ENCODE measurements at regions not wholly inside any gene's neighbourhood (a gene's known extent, or its start where the extent isn't known, plus 50 kb on each side); places are given as distances from the start of the nearest gene placed in this dataset.
"Not testable (repeated sequence)": the region's sequence is repeated elsewhere in the genome, so short reads cannot be mapped to it uniquely, and the experiment has no call there.

GRCh38 chr13:22789916-22790315, 390.9 kb upstream of the SGCG start:
- no peak for FAIRE-seq

DNA sequence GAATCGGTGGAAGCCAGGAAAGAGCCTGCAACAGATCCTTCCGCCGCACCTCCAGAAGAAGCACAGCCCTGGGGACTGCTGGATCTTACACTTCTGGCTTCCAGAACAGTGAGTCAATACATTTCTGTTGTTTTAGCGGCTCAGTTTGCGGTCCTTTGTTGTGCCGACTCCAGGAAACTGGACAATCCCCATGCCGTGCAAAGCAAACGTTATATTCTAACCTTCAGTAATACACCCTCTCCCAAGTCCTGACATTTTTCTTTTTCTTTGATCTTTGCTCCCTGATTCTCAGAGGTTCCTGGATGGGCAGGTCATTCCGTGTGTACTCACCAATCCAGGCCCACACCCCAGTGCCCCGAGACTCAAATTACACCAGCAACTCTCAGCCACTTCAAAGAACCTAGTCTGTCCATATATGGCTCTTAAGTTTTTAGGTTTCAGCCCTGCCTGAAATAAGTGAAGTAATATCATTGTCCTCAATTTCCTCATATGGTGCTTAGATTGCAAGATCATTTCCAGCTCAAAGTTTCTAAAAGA, 387.1 kb upstream of the SGCG start:
- no peak for FAIRE-seq

DNA sequence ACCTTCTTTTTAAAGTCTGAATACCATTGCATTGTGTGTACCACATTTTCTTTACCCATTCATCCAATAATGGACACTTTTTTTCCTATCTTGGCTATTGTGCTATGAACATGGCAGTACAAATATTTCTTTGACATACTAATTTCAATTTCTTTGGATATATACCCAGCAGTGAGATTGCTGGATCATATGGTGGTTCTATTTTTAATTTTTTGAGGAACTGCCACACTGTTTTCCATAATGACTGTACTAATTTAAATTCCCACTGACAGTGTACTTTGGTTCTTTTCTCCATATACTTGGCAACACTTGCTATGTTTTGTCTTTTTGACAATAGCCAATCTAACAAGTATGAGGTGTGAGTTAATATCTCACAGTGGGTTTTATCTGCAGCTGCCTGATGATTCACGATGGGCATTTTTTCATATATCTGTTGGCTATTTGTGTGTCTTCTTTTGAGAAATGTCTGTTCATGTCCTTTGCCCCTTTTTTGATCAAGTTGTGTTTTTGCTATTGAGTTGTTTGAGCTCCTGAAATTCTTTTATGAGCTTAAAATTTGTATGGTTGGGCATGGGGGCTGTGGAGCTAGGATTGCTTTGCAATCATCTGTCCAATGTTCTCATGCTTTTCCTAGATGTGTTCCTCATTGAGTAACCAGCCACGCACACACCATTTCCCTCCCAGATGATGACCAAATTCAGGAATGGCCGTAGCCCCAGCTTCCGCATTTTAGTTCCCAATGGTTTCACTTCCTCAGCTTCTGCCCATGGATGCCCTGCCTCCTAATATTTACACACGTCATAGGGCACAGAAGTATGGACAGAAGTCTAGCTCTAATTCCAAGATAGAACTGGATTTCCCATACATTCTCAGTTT, 380.0 kb upstream of the SGCG start:
- no peak for FAIRE-seq

DNA sequence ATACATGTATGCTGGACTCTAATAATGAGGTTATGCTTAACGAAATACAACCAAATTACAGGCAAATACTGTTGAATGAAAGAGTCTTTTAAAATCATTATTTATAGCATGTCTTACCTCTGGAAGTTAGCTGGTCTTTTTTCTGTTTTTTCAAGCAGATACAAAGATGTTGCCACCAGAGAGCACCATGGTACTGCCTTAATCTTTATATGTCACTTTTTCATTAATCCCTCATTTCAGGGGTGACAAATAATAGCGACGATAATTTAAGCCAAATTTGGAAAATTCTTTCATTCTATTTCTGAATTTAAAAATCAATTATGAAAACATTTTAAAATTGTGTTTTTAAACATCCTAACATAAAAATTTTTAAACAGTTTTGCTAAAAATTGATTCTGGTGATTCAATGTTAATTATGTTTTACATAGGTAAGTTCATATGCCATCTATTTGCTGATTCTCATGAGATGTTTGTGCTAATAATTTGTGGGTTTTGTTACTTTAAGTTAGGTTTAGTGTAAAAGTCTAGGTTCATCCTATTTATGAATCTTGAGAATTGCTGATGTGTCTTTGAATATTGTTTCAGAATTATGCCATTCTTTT, 379.3 kb upstream of the SGCG start:
- FAIRE-seq = no peak

DNA sequence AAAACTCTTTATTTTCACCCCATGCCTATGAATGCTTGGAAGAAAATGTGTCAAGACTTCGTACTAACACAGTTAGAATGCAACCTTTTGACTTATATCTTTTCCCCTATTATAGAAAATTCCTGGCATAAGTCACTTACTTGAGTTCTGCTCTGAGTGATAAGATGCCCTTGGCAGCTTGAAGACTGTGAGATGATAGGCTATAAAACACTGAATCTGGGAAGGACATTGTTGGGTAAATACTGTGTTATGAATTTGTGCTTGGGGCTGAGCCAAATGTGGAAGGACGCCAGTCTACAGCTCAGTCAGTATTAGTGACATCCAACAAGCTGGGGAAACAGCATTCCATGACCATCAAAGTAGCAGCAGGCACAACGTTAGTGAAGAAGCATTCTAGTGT, 368.0 kb upstream of the SGCG start:
- FAIRE-seq = no peak

DNA sequence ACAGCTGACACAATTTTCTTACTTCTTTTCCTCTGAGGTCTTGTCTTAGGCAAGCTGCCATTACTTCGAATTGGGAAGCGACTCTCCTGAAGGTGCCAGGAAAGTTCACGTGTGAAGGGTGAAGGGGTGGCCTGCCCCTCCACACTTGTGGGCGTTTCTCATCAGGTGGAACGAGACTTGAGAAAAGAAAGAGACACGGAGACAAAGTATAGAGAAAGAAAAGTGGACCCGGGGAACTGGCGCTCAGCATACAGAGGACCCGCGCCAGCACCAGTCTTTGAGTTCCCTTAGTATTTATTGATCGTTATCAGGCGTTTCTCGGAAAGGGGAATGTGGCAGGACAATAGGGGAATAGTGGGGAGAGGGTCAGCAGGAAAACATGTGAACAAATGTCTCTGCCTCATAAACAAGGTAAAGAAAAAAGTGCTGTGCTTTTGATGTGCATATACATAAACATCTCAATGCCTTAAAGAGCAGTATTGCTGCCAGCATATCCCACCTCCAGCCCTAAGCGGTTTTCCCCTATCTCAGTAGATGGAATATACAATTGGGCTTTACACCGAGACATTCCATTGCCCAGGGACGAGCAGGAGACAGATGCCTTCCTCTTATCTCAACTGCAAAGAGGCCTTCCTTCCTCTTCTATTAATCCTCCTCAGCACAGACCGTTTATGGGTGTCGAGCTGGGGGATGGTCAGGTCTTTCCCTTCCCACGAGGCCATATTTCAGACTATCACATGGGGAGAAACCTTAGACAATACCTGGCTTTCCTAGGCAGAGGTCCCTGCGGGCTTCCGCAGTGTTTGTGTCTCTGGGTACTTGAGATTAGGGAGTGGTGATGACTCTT, 367.0 kb upstream of the SGCG start:
- not testable (repeated sequence) for FAIRE-seq

- FAIRE-seq = not testable (repeated sequence)
These were observed 366.3 kb upstream of the SGCG start for GRCh38 chr13:22814433-22814832.

DNA sequence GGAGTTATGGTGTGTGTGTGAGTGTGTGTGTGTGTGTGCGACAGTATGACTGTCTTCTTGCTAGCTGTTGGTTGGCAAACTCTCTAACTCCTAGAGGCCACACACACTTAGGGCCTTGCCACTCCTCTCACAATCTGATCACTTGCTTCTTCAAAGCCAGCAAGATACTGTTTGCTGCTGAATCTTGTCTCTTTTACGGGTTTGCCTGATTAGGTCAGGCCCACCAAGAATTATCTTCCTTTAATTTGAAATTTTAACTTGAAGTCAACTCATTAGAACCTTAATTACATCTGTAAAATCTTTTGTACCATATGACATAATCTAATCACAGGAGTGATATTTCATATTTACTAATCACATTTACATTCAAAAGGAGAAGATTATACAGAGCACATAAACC, 359.2 kb upstream of the SGCG start:
- FAIRE-seq = no peak

DNA sequence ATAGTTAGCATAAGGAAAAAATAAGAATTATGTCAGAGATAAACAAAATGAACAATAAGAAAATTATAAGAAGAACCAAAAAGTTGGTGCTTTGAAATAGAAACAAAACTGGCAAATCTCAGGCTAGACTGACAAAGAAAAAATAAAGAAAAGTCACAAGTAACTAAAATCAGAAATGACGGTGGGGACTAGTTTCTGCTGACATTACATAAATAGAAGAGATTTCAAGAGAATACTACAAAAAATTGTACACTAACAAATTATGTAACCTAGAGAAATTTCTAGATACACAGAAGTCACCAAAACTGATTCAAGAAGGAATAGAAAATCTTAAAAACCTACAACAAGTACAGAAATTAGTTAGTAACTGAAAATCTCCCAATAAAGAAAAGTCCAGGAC, 355.6 kb upstream of the SGCG start:
- no peak for FAIRE-seq

DNA sequence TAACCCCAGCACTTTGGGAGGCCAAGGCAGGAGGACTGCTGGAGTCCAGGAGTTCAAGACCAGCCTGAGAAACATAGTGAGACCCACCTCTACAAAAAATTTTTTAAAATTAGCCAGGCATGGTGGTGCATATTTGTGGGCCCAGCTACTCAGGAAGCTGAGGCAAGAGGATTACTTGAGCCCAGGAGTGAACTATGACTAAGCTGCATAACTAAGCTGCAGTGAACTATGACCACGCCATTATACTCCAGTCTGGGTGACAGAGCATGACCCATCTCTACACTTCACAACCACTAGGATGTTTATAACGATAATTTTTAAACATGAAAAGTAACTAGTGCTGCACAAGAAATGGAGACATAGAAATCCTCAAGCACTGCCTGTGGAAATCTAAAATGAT, 352.7 kb upstream of the SGCG start:
- no peak for FAIRE-seq

GRCh38 chr13:22836475-22836874, 344.3 kb upstream of the SGCG start:
- no peak for FAIRE-seq

- no peak for FAIRE-seq
These were observed 342.7 kb upstream of the SGCG start for GRCh38 chr13:22837980-22838647.

GRCh38 chr13:22839603-22840530, 340.9 kb upstream of the SGCG start:
- no peak for FAIRE-seq

DNA sequence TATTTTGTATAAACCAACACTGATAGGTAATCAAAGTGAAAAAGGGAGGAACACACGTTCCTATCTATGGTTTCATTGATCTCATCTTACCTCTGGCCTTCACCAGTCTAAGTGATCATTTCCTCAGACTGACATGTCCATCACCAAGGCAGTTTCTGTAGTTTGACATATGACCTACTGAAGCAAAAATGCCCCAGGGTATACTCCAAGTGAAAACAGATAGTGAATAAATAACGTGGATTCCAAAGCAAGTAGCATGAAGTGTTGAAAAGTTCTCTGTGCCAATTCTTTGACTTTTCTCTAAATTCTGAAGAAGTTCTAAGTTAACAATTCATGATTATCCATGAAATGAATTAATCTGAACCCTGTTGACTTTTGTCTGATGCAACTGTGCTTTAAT, 334.2 kb upstream of the SGCG start:
- no peak for FAIRE-seq

DNA sequence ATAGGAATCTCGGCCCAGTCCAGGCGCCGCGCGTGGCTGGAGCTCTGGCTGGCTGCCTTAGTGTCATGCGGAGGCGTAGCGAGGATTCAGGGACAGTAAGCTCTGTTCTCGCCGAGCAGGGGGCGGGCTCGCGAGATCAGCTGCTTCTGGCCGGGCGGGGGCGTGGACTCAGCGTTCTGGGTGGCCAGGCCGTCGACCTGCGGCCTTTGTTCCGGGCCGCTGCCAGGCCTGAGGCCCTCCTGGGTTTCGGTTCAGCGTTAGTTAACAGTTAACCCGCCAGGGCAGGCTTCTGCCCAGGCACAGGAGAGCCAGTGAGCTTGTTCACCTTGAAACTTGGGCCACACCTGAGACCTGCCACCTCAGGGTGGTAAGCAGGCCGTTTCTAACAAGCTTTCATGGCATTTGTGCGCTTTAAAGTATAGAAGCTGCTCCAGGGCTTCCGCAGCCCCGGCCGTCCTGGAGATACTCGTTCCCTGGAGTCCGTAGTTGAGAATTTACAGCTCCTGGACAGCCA, 332.2 kb upstream of the SGCG start:
- no peak for FAIRE-seq

DNA sequence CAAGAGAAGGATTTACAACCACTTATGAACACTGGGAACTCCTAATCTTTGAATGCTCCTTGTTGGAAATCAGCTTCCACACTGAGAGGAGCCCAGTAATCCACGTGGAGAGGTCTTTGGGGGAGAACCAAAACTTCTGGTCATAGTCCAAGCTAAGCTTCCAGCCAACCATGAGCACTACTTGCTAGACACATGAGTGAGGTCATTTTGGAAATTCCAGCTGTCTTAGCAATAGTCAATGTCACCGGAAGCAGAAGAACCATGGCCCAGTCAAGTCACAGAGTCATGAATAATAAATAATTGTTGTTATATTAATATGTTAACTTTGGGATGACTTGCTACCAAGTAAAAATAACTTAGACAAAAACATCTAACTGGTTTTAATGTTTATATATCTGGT, 324.9 kb upstream of the SGCG start:
- no peak for FAIRE-seq

DNA sequence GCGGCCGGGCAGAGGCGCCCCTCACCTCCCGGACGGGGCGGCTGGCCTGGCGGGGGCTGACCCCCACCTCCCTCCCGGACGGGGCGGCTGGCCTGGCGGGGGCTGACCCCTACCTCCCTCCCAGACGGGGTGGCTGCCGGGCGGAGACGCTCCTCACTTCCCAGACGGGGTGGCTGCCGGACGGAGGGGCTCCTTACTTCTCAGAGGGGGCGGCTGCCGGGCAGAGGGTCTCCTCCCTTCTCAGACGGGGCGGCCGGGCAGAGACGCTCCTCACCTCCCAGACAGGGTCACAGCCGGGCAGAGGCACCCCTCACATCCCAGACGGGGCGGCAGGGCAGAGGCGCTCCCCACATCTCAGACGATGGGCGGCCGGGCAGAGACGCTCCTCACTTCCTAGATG, 321.8 kb upstream of the SGCG start:
- not testable (repeated sequence) for FAIRE-seq

- FAIRE-seq = not testable (repeated sequence)
These were observed 321.4 kb upstream of the SGCG start for GRCh38 chr13:22859411-22859810.

GRCh38 chr13:22861958-22862466, 318.8 kb upstream of the SGCG start:
- no peak for FAIRE-seq

DNA sequence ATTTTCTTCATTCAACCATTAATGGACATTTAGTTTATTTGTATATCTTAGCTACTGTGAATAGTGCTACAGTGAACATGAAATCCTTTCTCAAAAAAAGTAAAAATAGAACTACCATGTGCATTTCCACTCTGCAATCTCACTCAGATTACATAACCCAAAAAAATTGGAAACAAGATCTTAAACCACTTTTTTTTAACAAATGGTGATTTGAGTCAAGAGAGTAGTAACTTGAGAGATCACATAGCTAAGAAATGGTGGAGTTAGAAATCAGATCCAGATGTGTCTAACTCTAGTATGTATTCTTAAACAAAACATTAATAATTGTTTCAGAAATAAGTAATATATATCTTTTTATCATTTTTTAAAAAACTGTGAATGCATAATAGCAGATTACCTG, 318.3 kb upstream of the SGCG start:
- FAIRE-seq = no peak

DNA sequence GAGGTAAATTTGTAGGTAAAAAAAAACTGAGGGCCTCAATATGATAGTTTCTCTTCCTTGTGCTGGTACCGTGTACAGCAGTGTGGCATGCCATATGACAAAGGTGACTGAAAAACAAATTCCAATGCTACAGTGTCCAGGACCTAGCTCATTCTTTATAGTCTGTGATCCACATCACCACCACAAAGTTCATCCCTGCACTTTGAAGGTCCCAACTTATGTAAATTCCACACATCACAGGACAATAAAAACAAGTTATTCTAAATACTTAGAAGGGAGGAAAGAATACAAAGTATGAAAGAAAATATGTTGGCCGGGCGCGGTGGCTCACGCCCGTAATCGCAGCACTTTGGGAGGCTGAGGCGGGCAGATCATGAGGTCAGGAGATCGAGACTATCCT, 314.6 kb upstream of the SGCG start:
- no peak for FAIRE-seq
